ENCODE measurements at regions not wholly inside any gene's neighbourhood (a gene's known extent, or its start where the extent isn't known, plus 50 kb on each side); places are given as distances from the start of the nearest gene placed in this dataset.

DNA sequence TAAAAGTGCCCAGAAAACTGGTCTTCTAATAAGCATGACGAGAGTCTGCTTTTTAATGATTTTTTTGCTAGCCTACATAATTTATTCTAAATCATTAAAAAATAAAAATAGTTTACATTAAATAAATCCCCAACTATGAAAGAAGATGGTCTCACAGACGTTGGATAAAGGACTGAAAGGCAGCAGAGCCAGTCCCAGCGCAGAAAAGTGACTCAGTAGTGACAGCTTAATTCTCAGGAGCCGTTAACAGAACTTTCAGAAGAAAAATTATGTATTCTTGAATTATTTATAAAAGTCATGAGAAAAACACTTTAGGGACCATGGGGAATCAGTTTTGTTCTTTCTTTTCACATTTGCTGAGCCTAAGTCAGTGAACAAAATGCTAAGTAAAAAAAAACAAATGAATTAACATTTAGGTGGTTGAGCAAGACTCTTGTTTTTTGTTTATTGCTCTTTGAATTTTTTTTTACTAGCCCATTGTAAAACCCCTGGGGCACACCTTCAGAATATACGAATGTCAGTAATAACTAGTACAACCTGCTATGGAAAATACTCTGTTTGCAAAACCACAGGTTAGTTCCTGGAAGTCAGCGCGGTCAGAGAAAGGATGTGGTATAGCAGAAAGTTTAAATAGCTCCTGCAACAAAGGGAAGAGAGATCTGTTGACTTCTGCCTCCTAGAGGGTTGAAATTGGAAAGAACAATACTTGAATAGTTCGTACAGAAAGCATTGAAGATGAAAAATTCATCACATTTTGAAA lies 50.4 kb upstream of the CCDC160 start:
- FAIRE-seq, result no peak
- DNase-seq (ENCODE audit: insufficient read length, low spot score), result no peak
- TF ChIP-seq, protein P1, sequence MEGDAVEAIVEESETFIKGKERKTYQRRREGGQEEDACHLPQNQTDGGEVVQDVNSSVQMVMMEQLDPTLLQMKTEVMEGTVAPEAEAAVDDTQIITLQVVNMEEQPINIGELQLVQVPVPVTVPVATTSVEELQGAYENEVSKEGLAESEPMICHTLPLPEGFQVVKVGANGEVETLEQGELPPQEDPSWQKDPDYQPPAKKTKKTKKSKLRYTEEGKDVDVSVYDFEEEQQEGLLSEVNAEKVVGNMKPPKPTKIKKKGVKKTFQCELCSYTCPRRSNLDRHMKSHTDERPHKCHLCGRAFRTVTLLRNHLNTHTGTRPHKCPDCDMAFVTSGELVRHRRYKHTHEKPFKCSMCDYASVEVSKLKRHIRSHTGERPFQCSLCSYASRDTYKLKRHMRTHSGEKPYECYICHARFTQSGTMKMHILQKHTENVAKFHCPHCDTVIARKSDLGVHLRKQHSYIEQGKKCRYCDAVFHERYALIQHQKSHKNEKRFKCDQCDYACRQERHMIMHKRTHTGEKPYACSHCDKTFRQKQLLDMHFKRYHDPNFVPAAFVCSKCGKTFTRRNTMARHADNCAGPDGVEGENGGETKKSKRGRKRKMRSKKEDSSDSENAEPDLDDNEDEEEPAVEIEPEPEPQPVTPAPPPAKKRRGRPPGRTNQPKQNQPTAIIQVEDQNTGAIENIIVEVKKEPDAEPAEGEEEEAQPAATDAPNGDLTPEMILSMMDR (IDR thresholded peaks at IDR 0.05; ENCODE audit: insufficient read depth, missing control alignments), result no peak

All from D721Med (cell line).